ENCODE measurements at regions not wholly inside any gene's neighbourhood (a gene's known extent, or its start where the extent isn't known, plus 50 kb on each side); places are given as distances from the start of the nearest gene placed in this dataset.
A peak's percentile ranks its signal among the peaks of the same experiment; 100 is the strongest.

GRCh38 chr1:55282058-55282457 lies 66.9 kb upstream of the USP24 start:
- DNase-seq, result no peak
- intact Hi-C loops (cut with DNase I), result no loop called here

GRCh38 chr1:55280731-55281130 lies 65.6 kb upstream of the USP24 start:
- DNase-seq, result no peak
- intact Hi-C loops (cut with DNase I), result no loop called here

- intact Hi-C loops (cut with DNase I), result loop anchor here (5.0 kb wide), 1 partner anchor 137 kb away; no protein-coding TSS in a partner anchor
- DNase-seq, result no peak
These were observed 64.5 kb upstream of the USP24 start for GRCh38 chr1:55279627-55280026.

GRCh38 chr1:55278378-55278777 lies 63.2 kb upstream of the USP24 start:
- intact Hi-C loops (cut with DNase I), result loop anchor here (5.0 kb wide), 1 partner anchor 136 kb away; no protein-coding TSS in a partner anchor
- no peak for DNase-seq

- peak; percentile 71 to 95 (median 88) for DNase-seq
- intact Hi-C loops (cut with DNase I), result loop anchor here (5.0 kb wide), 1 partner anchor 135 kb away; no protein-coding TSS in a partner anchor
These were observed 62.4 kb upstream of the USP24 start for GRCh38 chr1:55277377-55278130.

DNA sequence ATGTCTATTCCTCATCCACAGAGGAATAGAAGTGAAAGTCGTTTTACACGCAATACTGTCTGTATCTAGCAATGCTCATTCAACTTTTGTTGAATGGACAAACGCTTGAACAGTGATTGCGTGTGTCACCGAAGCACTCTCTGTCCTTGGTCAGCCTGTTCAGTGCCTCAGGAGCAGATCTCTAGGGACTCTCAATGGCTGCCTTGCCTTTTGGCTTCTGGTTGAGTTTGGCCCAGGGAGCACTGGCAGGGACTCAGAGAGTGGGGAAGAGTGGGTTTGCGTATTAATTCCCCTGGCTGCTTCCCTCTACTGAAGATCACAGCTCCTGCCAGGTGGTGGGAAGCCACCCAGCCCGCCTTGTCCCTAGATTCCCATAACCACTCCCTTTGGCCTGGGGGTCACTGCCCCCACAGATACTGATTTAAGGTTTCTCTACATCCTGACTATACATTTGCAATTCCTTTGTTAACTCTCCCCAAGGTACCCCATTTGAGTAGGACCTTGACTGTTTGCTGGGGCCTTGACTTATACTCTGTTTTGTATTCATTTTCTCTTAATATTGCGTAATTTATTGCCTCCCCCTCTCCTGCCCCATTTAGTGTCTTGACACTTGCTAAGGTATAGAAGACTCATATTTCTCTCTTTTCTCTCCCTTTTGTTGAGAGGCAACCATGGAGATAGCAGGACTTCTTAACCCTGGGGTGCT lies 61.7 kb upstream of the USP24 start:
- peak in 29 of 42 donors; percentile 8 to 64 (median 30) for DNase-seq
- intact Hi-C loops (cut with DNase I), result loop anchor here (5.0 kb wide), 1 partner anchor 135 kb away; no protein-coding TSS in a partner anchor

GRCh38 chr1:55275941-55276341 lies 60.8 kb upstream of the USP24 start:
- intact Hi-C loops (cut with DNase I), result loop anchor here (5.0 kb wide), 1 partner anchor 134 kb away; no protein-coding TSS in a partner anchor
- no peak for DNase-seq

DNA sequence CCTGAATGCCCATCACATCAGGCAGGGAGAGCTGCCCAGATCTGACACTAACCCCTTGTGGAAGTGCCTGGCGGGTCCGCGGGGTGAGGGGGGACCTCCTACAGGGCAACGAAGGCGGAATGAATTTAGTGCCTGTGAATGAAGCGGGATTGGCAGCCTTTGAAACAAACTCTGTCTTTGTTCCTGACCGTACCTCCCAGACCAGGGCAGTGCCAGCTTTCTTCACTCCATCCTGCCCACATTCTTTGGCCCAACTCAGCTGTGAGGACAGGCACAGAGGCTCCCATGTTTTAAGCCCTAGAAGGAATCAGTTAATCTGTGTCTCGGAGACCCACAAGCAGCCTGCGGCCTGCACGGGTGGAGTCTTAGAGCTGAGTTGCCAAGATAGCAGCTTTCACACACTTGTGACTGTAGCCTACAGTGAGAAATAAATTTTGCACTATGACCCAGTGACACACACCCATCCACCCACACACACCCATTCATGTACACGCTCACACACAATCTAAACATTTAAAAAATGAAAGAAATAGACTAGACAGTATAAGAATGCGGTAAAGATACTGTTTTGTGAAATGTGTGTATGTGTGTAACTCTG lies 60.1 kb upstream of the USP24 start:
- peak; percentile 14 to 74 (median 48) for DNase-seq
- intact Hi-C loops (cut with DNase I), result loop anchor here (5.0 kb wide), 1 partner anchor 133 kb away; no protein-coding TSS in a partner anchor

DNA sequence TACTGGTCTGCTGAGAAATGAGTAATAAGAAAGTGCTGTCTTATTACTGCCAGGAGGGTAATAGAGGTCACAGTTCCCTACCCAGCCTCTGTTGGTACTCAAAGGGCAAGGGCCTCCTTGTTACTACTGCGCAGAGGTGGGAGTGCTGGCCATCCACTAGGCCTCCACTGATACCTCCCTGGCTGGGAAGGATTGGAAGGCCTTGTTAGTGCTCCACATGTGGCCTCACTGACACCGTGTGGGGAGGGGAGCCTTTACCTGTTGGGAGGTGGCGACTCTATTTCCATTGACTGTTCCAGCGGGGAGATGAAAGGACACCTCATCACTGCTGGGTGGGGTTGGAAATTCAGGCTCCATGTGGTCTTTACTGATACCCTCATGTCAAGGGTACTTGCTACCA lies 57.8 kb upstream of the USP24 start:
- intact Hi-C loops (cut with DNase I), result no loop called here
- no peak for DNase-seq
